Skeletal muscle tissue (tissue), 3 donors: ENCODE measurements at regions not wholly inside any gene's neighbourhood (a gene's known extent, or its start where the extent isn't known, plus 50 kb on each side); places are given as distances from the start of the nearest gene placed in this dataset.

Experiments used
- H3K27ac ChIP-seq: one replicate; pipeline ENCODE4 v1.7.0; 2013; ENCODE audit warnings: mild to moderate bottlenecking, low read depth, low read length, inconsistent platforms
- H3K27me3 ChIP-seq, 3 donors: one replicate each; pipeline ENCODE4 v1.7.0; 2013; ENCODE audit warnings: low read length in 3 of 3; ENCODE audit not compliant: control insufficient read depth in 3 of 3, insufficient read depth in 3 of 3
- H3K36me3 ChIP-seq, 3 donors: one replicate each; pipeline ENCODE4 v1.7.0; 2013; ENCODE audit warnings: low read length in 3 of 3; ENCODE audit not compliant: control insufficient read depth in 3 of 3, insufficient read depth in 3 of 3
- H3K4me1 ChIP-seq, 3 donors: one replicate each; pipeline ENCODE4 v1.7.0; 2013; ENCODE audit warnings: low read length in 3 of 3, mild to moderate bottlenecking in 3 of 3; ENCODE audit not compliant: control insufficient read depth in 3 of 3, insufficient read depth in 3 of 3
- H3K4me3 ChIP-seq, 3 donors: one replicate each; pipeline ENCODE4 v1.7.0; 2013; ENCODE audit warnings: low read length in 3 of 3
- H3K9ac ChIP-seq, 3 donors: one replicate each; pipeline ENCODE4 v1.7.0; 2013; ENCODE audit warnings: low read length in 3 of 3, mild to moderate bottlenecking in 3 of 3, moderate library complexity in 2 of 3, low read depth in 1 of 3
- H3K9me3 ChIP-seq, 3 donors: one replicate each; pipeline ENCODE4 v1.7.0; 2013; ENCODE audit warnings: low read length in 3 of 3; ENCODE audit not compliant: control insufficient read depth in 3 of 3
- donor health status: Osteomylitis.

DNA sequence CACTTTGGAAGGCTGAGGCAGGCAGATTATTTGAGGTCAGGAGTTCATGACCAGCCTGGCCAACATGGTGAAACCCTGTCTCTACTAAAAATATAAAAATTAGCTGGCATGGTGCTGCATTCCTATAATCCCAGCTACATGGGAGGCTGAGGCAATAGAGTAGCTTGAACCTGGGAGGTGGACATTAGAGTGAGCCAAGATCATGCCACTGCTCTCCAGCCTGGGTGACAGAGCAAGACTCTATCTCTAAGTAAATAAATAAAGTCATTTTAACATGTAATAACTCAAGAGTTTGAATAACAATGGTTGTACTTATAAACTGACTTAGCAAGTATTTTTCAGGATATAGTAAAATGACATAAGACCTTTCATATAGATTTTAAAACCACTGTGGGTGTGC, 169.3 kb upstream of the FN1 start:
- H3K9ac ChIP-seq: no peak overlapping the region
- no peaks in the 10 kb centered on the region for H3K27me3 ChIP-seq
- no peak overlapping the region for H3K27ac ChIP-seq
- H3K36me3 ChIP-seq: no peaks in the 10 kb centered on the region
- no peak overlapping the region for H3K4me3 ChIP-seq
- no peaks in the 10 kb centered on the region for H3K4me1 ChIP-seq
- H3K9me3 ChIP-seq: no peaks in the 10 kb centered on the region

DNA sequence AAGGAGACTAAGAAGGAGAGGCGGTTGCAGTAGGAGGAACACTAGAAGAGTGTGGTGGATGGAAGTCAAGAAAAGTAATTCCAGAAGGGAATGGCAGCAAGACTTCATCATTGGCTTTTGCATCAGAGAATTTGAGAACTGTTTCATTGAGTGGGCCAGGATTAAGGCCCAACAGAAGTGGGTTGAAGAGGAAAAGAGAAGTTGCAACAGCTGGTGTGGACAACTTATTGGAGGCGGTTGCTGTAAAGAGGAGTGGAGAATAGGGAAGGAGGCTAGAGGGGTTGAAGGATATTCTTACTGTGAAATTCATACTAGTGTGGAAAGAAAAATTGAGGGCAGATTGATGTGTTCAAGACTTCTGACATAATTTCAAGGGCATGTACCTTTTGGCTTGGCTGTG, 168.7 kb upstream of the FN1 start:
- no peak overlapping the region for H3K4me3 ChIP-seq
- H3K36me3 ChIP-seq: no peaks in the 10 kb centered on the region
- no peak overlapping the region for H3K27ac ChIP-seq
- H3K9ac ChIP-seq: no peak overlapping the region
- H3K27me3 ChIP-seq: no peaks in the 10 kb centered on the region
- no peaks in the 10 kb centered on the region for H3K4me1 ChIP-seq
- H3K9me3 ChIP-seq: no peaks in the 10 kb centered on the region

DNA sequence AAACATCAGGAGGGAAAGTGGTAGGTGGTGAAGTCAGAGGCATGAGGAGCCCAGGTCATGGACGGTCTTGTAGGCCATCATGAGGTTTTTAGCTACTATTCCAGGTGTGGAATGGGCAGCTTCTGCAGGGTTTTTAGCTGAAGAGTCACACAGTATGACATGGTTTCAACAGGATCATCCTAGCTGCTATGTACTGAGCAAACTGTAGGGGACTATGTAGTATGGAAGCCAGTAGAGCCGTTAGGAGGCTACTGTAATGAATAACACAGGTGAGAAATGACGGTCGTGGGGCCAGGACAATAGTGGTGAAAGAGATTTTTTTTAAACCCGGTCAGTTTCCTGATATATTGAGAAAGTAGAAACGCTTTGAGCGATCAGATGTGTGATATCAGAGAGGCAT, 167.6 kb upstream of the FN1 start:
- no peaks in the 10 kb centered on the region for H3K27me3 ChIP-seq
- H3K4me1 ChIP-seq: no peaks in the 10 kb centered on the region
- no peaks in the 10 kb centered on the region for H3K36me3 ChIP-seq
- no peak overlapping the region for H3K4me3 ChIP-seq
- H3K9me3 ChIP-seq: no peaks in the 10 kb centered on the region
- H3K27ac ChIP-seq: no peak overlapping the region
- H3K9ac ChIP-seq: no peak overlapping the region

DNA sequence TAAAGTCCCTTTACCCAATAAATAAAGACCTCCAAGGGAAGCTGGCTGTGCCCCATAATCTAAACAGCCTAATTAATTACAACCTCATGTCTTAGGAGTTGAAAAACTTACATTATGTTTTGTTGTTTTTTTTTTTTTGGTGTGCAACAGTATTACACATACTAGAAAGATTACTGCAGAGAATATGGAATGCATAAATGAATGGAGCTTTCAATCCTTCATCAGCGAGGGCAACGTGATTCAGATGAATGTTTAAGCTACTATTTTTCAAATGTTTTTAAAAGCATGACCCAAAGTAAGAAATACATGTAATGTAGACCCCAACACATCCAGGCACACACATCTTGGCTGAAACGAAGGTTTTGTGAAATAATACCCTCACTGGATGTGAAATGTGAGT, 167.1 kb upstream of the FN1 start:
- no peaks in the 10 kb centered on the region for H3K36me3 ChIP-seq
- no peaks in the 10 kb centered on the region for H3K9me3 ChIP-seq
- H3K4me1 ChIP-seq: no peaks in the 10 kb centered on the region
- no peak overlapping the region for H3K4me3 ChIP-seq
- no peak overlapping the region for H3K9ac ChIP-seq
- H3K27me3 ChIP-seq: no peaks in the 10 kb centered on the region
- H3K27ac ChIP-seq: no peak overlapping the region

DNA sequence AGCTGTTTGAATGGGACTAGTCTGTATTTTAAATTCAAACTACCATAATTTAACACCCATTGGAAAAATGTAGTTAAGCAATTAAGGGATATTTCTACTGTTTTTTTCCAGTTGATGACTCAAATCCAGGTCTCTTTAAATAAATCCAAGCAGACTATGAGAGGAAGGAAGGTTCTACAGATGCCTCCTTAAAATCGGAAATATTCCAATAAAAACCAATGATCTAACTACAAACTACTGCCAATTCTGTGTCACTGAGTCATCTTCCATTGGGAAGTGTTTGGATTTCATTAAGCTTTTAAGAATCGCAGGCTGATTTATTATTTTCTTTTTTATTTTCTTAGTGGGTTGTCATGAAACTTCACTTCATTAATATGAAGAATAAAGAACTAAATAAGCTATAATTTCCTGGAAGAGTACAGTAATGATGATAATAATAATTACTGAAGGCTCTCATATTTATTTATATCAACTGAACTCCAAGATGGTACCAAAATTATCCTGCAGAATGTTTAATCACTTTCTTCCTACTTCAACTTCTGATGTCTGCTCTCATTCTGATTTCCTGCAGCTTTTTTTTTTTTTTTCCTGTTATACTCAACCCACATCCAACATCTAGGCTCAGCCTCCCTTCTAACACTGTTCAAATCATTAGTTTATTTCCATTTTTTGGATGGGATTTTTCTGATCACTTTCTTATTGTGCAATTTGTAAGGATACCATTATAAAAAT, 166.3 kb upstream of the FN1 start:
- no peaks in the 10 kb centered on the region for H3K4me1 ChIP-seq
- no peak overlapping the region for H3K4me3 ChIP-seq
- H3K27me3 ChIP-seq: no peaks in the 10 kb centered on the region
- no peaks in the 10 kb centered on the region for H3K9me3 ChIP-seq
- H3K9ac ChIP-seq: no peak overlapping the region
- no peak overlapping the region for H3K27ac ChIP-seq
- no peaks in the 10 kb centered on the region for H3K36me3 ChIP-seq

DNA sequence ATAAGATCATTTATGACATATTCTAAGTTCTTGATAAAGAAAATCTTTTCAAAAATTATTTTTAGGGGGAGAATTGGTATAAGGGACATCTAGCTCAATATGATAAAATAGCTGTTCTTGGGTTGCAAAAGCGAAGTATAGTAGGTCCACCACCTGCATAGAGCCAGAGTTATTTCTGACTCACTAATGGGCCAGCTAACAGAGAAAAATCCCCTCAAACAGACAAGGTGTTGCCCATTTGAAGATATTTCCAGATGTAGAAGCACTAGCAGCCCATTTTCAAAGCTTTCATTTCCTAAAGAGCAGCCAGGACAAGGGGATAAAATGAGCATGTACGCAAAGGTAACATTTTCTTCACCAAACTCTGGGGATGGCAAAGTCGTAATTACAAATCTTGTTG, 165.7 kb upstream of the FN1 start:
- Histone ChIP-seq H3K4me3 (no peak overlapping the region), H3K9me3 (no peaks in the 10 kb centered on the region), H3K4me1 (no peaks in the 10 kb centered on the region), H3K27ac (no peak overlapping the region), H3K9ac (no peak overlapping the region), H3K27me3 (no peaks in the 10 kb centered on the region), H3K36me3 (no peaks in the 10 kb centered on the region)

DNA sequence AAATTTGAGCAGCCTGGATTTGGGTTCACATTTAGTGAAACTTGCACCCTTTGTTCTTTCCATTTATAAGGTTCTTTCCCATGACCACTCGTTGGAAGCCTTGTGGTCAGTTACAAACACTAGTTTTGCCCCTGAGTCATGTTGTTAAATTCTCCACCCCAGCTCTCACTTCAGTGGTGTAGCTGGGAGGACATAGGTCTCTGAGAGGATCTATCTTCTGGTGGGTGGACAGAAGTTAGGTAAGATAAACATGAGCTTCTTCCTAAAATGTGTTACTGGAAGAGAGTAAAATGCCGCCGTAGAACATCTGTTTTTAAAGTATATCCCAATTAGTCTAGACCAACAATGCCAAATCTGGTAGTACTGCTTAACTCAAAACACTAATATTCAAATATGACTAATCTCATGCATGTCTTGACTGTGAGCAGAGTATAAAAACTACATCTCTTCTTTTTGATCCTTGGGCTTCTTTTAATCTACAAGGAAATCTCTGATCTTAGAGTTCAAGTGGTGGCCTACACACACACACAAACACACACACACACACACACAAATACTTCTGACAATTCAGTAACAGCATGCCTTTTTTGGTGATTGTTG, 162.6 kb upstream of the FN1 start:
- Histone ChIP-seq H3K9ac (no peak overlapping the region), H3K4me3 (no peak overlapping the region), H3K27me3 (no peaks in the 10 kb centered on the region), H3K36me3 (no peaks in the 10 kb centered on the region), H3K9me3 (no peaks in the 10 kb centered on the region), H3K4me1 (no peaks in the 10 kb centered on the region), H3K27ac (no peak overlapping the region)

DNA sequence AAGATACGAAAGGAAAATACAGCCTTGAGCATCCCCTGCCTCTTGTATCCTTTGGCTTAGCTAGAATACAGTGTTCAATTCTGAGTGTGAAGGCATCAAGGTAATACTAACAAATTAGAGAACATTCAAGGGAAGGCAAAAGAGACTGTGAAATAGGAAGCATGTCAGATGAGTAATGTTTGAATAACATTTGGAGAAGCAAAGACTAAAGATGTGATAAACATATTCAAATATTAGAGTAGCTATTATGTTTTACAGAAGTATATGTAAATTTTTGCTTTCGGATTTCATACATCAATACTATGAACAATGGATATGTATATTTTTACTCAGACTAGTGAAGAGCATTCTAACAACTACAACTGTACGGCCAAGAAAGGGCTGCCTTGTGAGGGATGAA, 161.7 kb upstream of the FN1 start:
- no peak overlapping the region for H3K9ac ChIP-seq
- H3K27ac ChIP-seq: no peak overlapping the region
- no peaks in the 10 kb centered on the region for H3K27me3 ChIP-seq
- no peaks in the 10 kb centered on the region for H3K9me3 ChIP-seq
- no peaks in the 10 kb centered on the region for H3K36me3 ChIP-seq
- H3K4me3 ChIP-seq: no peak overlapping the region
- H3K4me1 ChIP-seq: no peaks in the 10 kb centered on the region

DNA sequence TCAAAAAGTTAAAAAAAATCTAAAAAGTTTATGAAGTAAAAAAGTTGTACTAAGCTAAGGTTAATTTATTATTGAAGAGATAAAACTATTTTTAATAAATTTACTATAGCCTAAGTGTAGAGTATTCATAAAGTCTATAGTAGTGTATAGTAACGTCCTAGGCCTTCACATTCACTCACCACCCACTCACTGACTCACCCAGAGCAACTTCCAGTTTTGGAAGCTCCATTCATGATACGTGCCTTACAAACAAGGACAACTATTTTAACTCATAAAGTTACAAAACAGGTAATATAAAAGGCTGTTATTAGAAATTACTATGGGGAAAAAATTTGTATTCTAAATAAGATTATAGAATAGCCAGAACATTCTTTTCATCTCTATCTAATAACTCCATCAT, 158.9 kb upstream of the FN1 start:
- Histone ChIP-seq H3K27me3 (no peaks in the 10 kb centered on the region), H3K4me3 (no peak overlapping the region), H3K36me3 (no peaks in the 10 kb centered on the region), H3K4me1 (no peaks in the 10 kb centered on the region), H3K9ac (no peak overlapping the region), H3K27ac (no peak overlapping the region), H3K9me3 (no peaks in the 10 kb centered on the region)

DNA sequence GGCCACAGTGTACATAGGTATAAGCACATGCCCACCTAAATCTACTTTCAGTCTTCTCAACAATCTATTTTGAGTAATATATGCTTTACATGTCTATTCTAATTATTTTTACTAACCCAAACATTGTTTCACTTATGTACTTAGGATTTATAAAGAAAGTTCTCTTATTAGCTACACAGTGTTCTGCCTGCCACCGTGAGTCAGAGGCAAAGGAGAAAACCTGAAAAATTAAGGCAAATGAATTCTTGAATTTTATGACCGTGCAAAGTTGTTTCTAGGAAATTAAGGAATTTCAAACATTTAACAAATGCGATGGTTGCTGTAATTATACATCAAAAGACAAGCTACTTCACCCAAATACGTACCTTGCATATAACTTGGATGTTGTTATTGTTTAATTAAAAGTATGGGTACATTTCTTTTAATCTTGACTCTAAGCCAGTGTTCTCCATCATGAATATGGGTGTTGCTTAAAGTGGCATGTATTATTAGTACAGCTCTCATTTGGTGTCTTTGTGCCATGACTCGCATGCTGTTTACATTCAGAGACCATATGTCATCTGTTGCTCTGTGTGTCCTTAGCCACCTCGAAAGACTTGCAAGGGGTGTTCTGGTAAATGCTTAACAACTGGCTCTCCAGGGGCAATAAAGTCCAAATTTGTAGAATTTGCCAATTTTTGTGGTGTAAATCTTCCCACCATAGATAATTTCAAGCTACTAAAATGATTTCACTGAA, 154.3 kb upstream of the FN1 start:
- no peak overlapping the region for H3K9ac ChIP-seq
- H3K27me3 ChIP-seq: no peaks in the 10 kb centered on the region
- no peak overlapping the region for H3K4me3 ChIP-seq

More for the DNA sequence above, 154.3 kb upstream of the FN1 start:
- no peaks in the 10 kb centered on the region for H3K9me3 ChIP-seq
- no peak overlapping the region for H3K27ac ChIP-seq
- no peaks in the 10 kb centered on the region for H3K36me3 ChIP-seq
- no peaks in the 10 kb centered on the region for H3K4me1 ChIP-seq
